ENCODE measurements at regions not wholly inside any gene's neighbourhood (a gene's known extent, or its start where the extent isn't known, plus 50 kb on each side); places are given as distances from the start of the nearest gene placed in this dataset.

DNA sequence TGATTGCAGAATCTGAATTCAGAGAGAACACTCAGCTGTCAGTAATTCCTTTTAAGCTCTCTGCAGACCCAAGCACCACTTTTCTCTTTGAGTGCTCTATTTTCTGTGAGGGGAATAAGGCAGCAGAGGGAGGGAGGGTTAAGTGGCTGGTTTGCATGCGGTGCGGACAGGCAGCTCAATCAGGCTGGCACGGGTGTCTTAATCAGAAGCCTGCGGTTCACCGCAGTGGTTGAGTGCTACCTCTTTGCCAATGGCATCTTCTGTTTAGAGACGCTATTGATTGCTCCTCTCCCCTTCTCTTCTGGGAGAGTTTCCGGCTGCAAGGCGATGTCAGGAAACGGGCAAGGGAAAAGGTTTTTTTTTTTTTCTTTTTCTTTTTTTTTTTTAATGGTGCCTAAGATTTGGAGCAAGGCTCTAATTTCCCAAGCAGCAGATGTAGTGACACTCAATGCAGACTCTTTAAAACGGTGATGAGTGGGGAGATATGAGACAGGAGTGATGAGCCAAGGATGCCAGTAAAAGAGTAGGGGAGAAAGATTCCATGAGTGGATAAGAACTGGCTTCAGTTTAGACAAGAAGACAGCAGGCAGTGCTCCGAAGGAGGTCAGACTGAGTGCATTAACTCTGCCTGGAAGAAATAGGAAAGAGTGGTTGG lies 533.7 kb upstream of the SEL1L start (continued):
- TF ChIP-seq, protein P1, sequence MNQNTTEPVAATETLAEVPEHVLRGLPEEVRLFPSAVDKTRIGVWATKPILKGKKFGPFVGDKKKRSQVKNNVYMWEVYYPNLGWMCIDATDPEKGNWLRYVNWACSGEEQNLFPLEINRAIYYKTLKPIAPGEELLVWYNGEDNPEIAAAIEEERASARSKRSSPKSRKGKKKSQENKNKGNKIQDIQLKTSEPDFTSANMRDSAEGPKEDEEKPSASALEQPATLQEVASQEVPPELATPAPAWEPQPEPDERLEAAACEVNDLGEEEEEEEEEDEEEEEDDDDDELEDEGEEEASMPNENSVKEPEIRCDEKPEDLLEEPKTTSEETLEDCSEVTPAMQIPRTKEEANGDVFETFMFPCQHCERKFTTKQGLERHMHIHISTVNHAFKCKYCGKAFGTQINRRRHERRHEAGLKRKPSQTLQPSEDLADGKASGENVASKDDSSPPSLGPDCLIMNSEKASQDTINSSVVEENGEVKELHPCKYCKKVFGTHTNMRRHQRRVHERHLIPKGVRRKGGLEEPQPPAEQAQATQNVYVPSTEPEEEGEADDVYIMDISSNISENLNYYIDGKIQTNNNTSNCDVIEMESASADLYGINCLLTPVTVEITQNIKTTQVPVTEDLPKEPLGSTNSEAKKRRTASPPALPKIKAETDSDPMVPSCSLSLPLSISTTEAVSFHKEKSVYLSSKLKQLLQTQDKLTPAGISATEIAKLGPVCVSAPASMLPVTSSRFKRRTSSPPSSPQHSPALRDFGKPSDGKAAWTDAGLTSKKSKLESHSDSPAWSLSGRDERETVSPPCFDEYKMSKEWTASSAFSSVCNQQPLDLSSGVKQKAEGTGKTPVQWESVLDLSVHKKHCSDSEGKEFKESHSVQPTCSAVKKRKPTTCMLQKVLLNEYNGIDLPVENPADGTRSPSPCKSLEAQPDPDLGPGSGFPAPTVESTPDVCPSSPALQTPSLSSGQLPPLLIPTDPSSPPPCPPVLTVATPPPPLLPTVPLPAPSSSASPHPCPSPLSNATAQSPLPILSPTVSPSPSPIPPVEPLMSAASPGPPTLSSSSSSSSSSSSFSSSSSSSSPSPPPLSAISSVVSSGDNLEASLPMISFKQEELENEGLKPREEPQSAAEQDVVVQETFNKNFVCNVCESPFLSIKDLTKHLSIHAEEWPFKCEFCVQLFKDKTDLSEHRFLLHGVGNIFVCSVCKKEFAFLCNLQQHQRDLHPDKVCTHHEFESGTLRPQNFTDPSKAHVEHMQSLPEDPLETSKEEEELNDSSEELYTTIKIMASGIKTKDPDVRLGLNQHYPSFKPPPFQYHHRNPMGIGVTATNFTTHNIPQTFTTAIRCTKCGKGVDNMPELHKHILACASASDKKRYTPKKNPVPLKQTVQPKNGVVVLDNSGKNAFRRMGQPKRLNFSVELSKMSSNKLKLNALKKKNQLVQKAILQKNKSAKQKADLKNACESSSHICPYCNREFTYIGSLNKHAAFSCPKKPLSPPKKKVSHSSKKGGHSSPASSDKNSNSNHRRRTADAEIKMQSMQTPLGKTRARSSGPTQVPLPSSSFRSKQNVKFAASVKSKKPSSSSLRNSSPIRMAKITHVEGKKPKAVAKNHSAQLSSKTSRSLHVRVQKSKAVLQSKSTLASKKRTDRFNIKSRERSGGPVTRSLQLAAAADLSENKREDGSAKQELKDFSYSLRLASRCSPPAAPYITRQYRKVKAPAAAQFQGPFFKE (tag by site-specific recombination; IDR thresholded peaks at IDR 0.05; ENCODE audit: borderline replicate concordance): no peak
- TF ChIP-seq, protein P2, sequence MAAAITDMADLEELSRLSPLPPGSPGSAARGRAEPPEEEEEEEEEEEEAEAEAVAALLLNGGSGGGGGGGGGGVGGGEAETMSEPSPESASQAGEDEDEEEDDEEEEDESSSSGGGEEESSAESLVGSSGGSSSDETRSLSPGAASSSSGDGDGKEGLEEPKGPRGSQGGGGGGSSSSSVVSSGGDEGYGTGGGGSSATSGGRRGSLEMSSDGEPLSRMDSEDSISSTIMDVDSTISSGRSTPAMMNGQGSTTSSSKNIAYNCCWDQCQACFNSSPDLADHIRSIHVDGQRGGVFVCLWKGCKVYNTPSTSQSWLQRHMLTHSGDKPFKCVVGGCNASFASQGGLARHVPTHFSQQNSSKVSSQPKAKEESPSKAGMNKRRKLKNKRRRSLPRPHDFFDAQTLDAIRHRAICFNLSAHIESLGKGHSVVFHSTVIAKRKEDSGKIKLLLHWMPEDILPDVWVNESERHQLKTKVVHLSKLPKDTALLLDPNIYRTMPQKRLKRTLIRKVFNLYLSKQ (tag by site-specific recombination; IDR thresholded peaks at IDR 0.05; ENCODE audit: borderline replicate concordance): no peak
- TF ChIP-seq ZNF837 (tag by site-specific recombination; IDR thresholded peaks at IDR 0.05): no peak
- no peak for TF ChIP-seq ZNF677 (tag by site-specific recombination; IDR thresholded peaks at IDR 0.05)
- no peak for TF ChIP-seq KLF16 (tag by site-specific recombination; IDR thresholded peaks at IDR 0.05)
- TF ChIP-seq GLI4 (tag by site-specific recombination; IDR thresholded peaks at IDR 0.05): no peak
- TF ChIP-seq ZNF610 (tag by site-specific recombination; IDR thresholded peaks at IDR 0.05; ENCODE audit: borderline replicate concordance): no peak

DNA sequence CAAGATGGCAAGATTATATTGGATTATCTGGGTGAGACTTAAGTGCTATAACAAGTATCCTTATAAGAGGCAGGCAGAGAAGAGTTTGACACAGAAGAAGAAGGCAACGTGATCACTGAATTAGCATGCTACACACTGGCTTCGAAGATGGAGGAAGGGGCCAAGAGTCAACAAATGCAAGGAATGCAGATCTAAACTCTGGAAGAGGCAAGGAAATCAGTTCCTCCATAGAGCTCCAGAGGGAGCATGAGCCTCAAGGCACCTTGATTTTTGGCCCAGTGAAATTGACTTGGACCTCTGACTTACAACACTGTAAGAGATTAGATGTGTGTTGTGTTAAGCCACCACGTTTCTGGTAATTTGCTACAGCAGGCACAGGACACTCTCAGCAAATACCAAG lies 536.4 kb upstream of the SEL1L start:
- TF ChIP-seq, protein P3, sequence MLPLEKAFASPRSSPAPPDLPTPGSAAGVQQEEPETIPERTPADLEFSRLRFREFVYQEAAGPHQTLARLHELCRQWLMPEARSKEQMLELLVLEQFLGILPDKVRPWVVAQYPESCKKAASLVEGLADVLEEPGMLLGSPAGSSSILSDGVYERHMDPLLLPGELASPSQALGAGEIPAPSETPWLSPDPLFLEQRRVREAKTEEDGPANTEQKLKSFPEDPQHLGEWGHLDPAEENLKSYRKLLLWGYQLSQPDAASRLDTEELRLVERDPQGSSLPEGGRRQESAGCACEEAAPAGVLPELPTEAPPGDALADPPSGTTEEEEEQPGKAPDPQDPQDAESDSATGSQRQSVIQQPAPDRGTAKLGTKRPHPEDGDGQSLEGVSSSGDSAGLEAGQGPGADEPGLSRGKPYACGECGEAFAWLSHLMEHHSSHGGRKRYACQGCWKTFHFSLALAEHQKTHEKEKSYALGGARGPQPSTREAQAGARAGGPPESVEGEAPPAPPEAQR (tag by site-specific recombination; IDR thresholded peaks at IDR 0.05): no peak

DNA sequence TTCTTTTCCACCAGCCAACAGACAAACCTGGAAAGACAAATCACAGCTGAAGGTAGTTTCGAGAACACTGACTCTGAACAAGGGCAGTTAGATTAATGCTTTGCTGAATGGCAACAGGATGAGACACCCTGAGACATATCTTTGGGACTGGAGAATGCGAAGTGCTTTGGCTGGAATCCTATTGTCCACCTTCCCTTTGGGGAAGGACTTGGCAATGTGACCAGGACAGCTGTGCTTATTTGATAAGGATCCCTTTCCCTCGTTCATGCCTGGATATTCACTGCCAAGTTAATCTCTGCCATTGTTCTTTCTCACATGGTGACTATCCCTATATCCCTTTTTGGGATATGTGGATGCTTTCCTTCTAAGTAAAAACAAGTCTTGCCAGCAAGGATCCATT lies 537.1 kb upstream of the SEL1L start:
- ChIA-PET CTCF (no interaction called here), POLR2A (no interaction called here)
- Histone ChIP-seq H3K4me3 (ENCODE audit: low read depth, low read length) (no peak overlapping the region), H3K36me3 (ENCODE audit: control insufficient read depth in 2 of 2, insufficient read depth in 1 of 2, low read length in 2 of 2) (no peaks in the 10 kb centered on the region), H3K9me3 (ENCODE audit: control insufficient read depth, insufficient read depth, low read depth, low read length) (no peaks in the 10 kb centered on the region), H3K27ac (ENCODE audit: extremely low read depth, low read depth, low read length) (no peak overlapping the region), H3K4me1 (ENCODE audit: control insufficient read depth, insufficient read depth, low read length) (no peaks in the 10 kb centered on the region)
- no peak for TF ChIP-seq ZNF529 (tag by site-specific recombination; IDR thresholded peaks at IDR 0.05; ENCODE audit: insufficient replicate concordance)
- TF ChIP-seq ZNF544 (tag by site-specific recombination; IDR thresholded peaks at IDR 0.05): no peak
- no peak for TF ChIP-seq OVOL3 (tag by site-specific recombination; IDR thresholded peaks at IDR 0.05)
- no peak for TF ChIP-seq ZNF623 (tag by site-specific recombination; IDR thresholded peaks at IDR 0.05)
- no peak for TF ChIP-seq ZXDB (tag by site-specific recombination; IDR thresholded peaks at IDR 0.05)
- TF ChIP-seq OSR2 (tag by site-specific recombination; IDR thresholded peaks at IDR 0.05): no peak
- TF ChIP-seq, protein P4, sequence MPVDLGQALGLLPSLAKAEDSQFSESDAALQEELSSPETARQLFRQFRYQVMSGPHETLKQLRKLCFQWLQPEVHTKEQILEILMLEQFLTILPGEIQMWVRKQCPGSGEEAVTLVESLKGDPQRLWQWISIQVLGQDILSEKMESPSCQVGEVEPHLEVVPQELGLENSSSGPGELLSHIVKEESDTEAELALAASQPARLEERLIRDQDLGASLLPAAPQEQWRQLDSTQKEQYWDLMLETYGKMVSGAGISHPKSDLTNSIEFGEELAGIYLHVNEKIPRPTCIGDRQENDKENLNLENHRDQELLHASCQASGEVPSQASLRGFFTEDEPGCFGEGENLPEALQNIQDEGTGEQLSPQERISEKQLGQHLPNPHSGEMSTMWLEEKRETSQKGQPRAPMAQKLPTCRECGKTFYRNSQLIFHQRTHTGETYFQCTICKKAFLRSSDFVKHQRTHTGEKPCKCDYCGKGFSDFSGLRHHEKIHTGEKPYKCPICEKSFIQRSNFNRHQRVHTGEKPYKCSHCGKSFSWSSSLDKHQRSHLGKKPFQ (tag by site-specific recombination; IDR thresholded peaks at IDR 0.05): no peak
- TF ChIP-seq, protein P5, sequence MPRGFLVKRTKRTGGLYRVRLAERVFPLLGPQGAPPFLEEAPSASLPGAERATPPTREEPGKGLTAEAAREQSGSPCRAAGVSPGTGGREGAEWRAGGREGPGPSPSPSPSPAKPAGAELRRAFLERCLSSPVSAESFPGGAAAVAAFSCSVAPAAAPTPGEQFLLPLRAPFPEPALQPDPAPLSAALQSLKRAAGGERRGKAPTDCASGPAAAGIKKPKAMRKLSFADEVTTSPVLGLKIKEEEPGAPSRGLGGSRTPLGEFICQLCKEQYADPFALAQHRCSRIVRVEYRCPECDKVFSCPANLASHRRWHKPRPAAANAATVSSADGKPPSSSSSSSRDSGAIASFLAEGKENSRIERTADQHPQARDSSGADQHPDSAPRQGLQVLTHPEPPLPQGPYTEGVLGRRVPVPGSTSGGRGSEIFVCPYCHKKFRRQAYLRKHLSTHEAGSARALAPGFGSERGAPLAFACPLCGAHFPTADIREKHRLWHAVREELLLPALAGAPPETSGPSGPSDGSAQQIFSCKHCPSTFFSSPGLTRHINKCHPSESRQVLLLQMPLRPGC (tag by site-specific recombination; IDR thresholded peaks at IDR 0.05): no peak
- TF ChIP-seq GFI1B (tag by site-specific recombination; IDR thresholded peaks at IDR 0.05): no peak
- TF ChIP-seq ZNF112 (tag by site-specific recombination; IDR thresholded peaks at IDR 0.05): no peak
- TF ChIP-seq ZNF223 (tag by site-specific recombination; IDR thresholded peaks at IDR 0.05): no peak
- no peak for TF ChIP-seq PRDM1 (tag by site-specific recombination; IDR thresholded peaks at IDR 0.05)
- TF ChIP-seq ZNF654 (tag by site-specific recombination; IDR thresholded peaks at IDR 0.05; ENCODE audit: low read depth): no peak
- no peak for TF ChIP-seq ZNF791 (tag by site-specific recombination; IDR thresholded peaks at IDR 0.05)

More for the DNA sequence above, 536.4 kb upstream of the SEL1L start:
- ChIA-PET POLR2A (no interaction called here), CTCF (interaction anchor here (0.7 kb wide), 1 partner anchor 92 kb away, joined by 3 read pairs; no protein-coding TSS in a partner anchor)
- no peak overlapping the region for H3K27ac ChIP-seq (ENCODE audit: extremely low read depth, low read depth, low read length)
- H3K36me3 ChIP-seq (ENCODE audit: control insufficient read depth in 2 of 2, insufficient read depth in 1 of 2, low read length in 2 of 2): no peaks in the 10 kb centered on the region
- no peak overlapping the region for H3K4me3 ChIP-seq (ENCODE audit: low read depth, low read length)
- H3K9me3 ChIP-seq (ENCODE audit: control insufficient read depth, insufficient read depth, low read depth, low read length): no peaks in the 10 kb centered on the region
- no peaks in the 10 kb centered on the region for H3K4me1 ChIP-seq (ENCODE audit: control insufficient read depth, insufficient read depth, low read length)
